ENCODE measurements at regions not wholly inside any gene's neighbourhood (a gene's known extent, or its start where the extent isn't known, plus 50 kb on each side); places are given as distances from the start of the nearest gene placed in this dataset.

GRCh38 chr1:58345215-58346035 is 201.1 kb downstream of the OMA1 start:
- no peak overlapping the region for H3K4me3 ChIP-seq (ENCODE audit: low read depth, low read length)
- DNase-seq (ENCODE audit: low read depth), result no peak
- in situ Hi-C loops (cut with HindIII; ENCODE audit: low sequenced_read_pairs), result no loop called here
- TF ChIP-seq CTCF (IDR thresholded peaks at IDR 0.05; ENCODE audit: low read depth, low read length, missing control alignments), result no peak

DNA sequence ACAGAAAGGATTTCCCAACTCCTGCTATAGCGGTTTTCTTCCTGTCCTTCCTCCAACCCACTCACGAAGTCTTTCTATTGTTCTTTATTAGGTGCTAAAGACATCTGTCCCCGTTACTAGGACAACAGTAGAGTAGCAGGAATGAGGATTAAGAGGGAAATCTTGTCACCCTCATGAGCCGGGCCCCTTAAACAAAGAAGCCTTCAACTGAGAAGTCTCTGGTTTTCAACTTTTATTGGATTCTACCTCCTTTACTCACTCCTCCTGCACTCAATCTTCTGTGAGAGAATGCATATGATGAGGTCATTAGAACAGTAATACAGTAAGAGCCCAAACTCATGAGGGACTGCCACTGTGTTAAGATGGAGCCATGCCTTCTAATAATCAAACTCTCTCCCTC is 206.3 kb downstream of the OMA1 start:
- no peak for TF ChIP-seq CTCF (IDR thresholded peaks at IDR 0.05; ENCODE audit: low read depth, low read length, missing control alignments)
- in situ Hi-C loops (cut with HindIII; ENCODE audit: low sequenced_read_pairs), result no loop called here
- no peak overlapping the region for H3K4me3 ChIP-seq (ENCODE audit: low read depth, low read length)
- DNase-seq (ENCODE audit: low read depth), result no peak

DNA sequence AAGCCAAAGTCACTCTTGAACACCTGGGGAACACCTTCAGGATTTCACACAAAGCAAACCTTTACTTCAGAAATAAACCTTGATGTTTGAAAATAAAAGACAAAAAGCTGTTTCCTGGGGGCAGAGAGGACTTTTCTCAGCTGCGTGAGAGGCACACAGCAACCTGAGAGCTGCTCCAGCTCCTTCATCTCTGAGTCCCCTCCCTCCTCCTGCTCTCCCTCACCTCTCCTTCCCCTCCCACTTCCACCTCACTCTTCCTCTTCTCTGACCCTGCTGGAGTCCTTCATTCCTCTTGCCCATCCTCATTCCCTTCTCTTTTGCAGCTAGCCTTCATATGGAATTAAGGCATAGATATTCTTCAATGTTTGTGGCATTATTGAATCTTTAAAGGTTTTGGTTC is 208.4 kb downstream of the OMA1 start:
- in situ Hi-C loops (cut with HindIII; ENCODE audit: low sequenced_read_pairs), result no loop called here
- H3K4me3 ChIP-seq (ENCODE audit: low read depth, low read length), result no peak overlapping the region
- no peak for TF ChIP-seq CTCF (IDR thresholded peaks at IDR 0.05; ENCODE audit: low read depth, low read length, missing control alignments)
- DNase-seq (ENCODE audit: low read depth), result no peak

DNA sequence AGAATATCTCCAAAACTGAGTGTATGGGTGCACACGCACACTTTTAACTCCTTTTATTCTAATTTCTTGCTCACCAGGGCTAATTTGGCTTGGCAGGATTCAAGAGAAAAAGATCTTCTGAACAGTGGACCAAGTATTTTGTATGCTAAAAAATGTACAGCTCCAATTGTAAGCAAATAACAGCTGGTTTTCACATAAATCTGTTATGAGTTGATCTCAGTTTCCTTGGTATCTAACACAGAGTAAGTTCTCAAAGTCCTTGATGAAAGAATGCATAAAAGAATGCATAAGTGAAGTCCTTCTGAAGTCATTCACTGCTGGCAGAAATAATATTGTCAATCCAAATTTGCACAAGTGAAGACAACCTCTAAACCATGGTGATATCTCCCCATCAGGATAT is 213.0 kb downstream of the OMA1 start:
- no peak for DNase-seq (ENCODE audit: low read depth)
- no peak for TF ChIP-seq CTCF (IDR thresholded peaks at IDR 0.05; ENCODE audit: low read depth, low read length, missing control alignments)
- no peak overlapping the region for H3K4me3 ChIP-seq (ENCODE audit: low read depth, low read length)
- in situ Hi-C loops (cut with HindIII; ENCODE audit: low sequenced_read_pairs), result no loop called here

GRCh38 chr1:58331156-58331555 is 215.4 kb downstream of the OMA1 start:
- H3K4me3 ChIP-seq (ENCODE audit: low read depth, low read length), result no peak overlapping the region
- in situ Hi-C loops (cut with HindIII; ENCODE audit: low sequenced_read_pairs), result no loop called here
- DNase-seq (ENCODE audit: low read depth), result no peak
- no peak for TF ChIP-seq CTCF (IDR thresholded peaks at IDR 0.05; ENCODE audit: low read depth, low read length, missing control alignments)

- TF ChIP-seq CTCF (IDR thresholded peaks at IDR 0.05; ENCODE audit: low read depth, low read length, missing control alignments), result no peak
- in situ Hi-C loops (cut with HindIII; ENCODE audit: low sequenced_read_pairs), result no loop called here
- no peak overlapping the region for H3K4me3 ChIP-seq (ENCODE audit: low read depth, low read length)
- no peak for DNase-seq (ENCODE audit: low read depth)
Observed at GRCh38 chr1:58325866-58326265, 220.7 kb downstream of the OMA1 start.

Measured in astrocyte of the cerebellum (primary cell).